ENCODE measurements at regions not wholly inside any gene's neighbourhood (a gene's known extent, or its start where the extent isn't known, plus 50 kb on each side); places are given as distances from the start of the nearest gene placed in this dataset.

- H3K9me2 ChIP-seq (ENCODE audit: insufficient read depth), result no peaks in the 10 kb centered on the region
- intact Hi-C loops (cut with micrococcal nuclease; ENCODE audit: unreplicated experiment), result no loop called here
- H3K79me2 ChIP-seq (ENCODE audit: low read depth), result no peaks in the 10 kb centered on the region
- no peak overlapping the region for H3K4me2 ChIP-seq
- H3K27ac ChIP-seq, result no peak overlapping the region
- H3K4me1 ChIP-seq (replicated peaks; ENCODE audit: insufficient read depth), result no peaks in the 10 kb centered on the region
- BruUV-seq (replicated peaks), result no TSS peak
- no peak overlapping the region for H3K4me3 ChIP-seq
- 0 out of 2 replicates have a peak, but pooled peaks cover 2% of the 10 kb centered on the region for H4K20me1 ChIP-seq (ENCODE audit: insufficient read depth)
- no peaks in the 10 kb centered on the region for H3K36me3 ChIP-seq (ENCODE audit: low read depth)
- no peaks in the 10 kb centered on the region for H3F3A ChIP-seq (ENCODE audit: insufficient read depth, low read depth)
- TF ChIP-seq, protein P1, sequence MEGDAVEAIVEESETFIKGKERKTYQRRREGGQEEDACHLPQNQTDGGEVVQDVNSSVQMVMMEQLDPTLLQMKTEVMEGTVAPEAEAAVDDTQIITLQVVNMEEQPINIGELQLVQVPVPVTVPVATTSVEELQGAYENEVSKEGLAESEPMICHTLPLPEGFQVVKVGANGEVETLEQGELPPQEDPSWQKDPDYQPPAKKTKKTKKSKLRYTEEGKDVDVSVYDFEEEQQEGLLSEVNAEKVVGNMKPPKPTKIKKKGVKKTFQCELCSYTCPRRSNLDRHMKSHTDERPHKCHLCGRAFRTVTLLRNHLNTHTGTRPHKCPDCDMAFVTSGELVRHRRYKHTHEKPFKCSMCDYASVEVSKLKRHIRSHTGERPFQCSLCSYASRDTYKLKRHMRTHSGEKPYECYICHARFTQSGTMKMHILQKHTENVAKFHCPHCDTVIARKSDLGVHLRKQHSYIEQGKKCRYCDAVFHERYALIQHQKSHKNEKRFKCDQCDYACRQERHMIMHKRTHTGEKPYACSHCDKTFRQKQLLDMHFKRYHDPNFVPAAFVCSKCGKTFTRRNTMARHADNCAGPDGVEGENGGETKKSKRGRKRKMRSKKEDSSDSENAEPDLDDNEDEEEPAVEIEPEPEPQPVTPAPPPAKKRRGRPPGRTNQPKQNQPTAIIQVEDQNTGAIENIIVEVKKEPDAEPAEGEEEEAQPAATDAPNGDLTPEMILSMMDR (conservative IDR thresholded peaks at IDR 0.05), result no peak
- TF ChIP-seq EZH2 (IDR thresholded peaks at IDR 0.05; ENCODE audit: low read depth), result no peak
- H2AFZ ChIP-seq, result no peak overlapping the region
- no peaks in the 10 kb centered on the region for H3K9me3 ChIP-seq (ENCODE audit: insufficient read depth, low read depth)
- H3K27me3 ChIP-seq (ENCODE audit: insufficient read depth, low read depth), result peaks cover 98% of the 10 kb centered on the region
- DNase-seq, result no peak
- CTCF ChIA-PET, result no interaction called here
- POLR2A ChIA-PET (ENCODE audit: unreplicated experiment), result no interaction called here
Measured at GRCh38 chr5:175596761-175597189, 61.1 kb upstream of the HRH2 start.

DNA sequence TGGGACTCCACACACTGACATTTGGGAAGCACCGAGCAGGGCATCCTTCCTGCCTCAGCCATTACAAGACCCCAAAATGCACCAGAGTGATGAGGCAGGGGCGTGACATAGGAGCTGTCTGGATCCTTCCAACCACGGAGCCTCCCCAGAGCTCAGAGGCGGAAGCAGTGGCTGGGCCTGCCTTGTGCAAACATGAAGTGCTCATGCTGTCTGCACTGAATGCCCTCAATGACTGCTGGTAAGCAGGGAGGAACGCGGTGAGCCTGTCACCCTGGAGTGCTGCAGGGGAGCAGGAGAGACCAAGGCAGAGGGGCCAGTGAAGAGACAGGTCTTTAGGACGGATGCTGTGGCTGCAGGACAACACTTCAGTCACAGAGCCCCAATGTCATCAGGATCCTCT, 60.2 kb upstream of the HRH2 start:
- TF ChIP-seq, protein P1 (conservative IDR thresholded peaks at IDR 0.05), result no peak
- no peak for TF ChIP-seq EZH2 (IDR thresholded peaks at IDR 0.05; ENCODE audit: low read depth)
- Histone ChIP-seq H3K4me2 (no peak overlapping the region), H3K4me3 (no peak overlapping the region), H3K27ac (no peak overlapping the region), H3K79me2 (ENCODE audit: low read depth) (no peaks in the 10 kb centered on the region), H3K9me3 (ENCODE audit: insufficient read depth, low read depth) (no peaks in the 10 kb centered on the region), H4K20me1 (ENCODE audit: insufficient read depth) (0 out of 2 replicates have a peak, but pooled peaks cover 2% of the 10 kb centered on the region), H3K4me1 (replicated peaks; ENCODE audit: insufficient read depth) (no peaks in the 10 kb centered on the region), H3K27me3 (ENCODE audit: insufficient read depth, low read depth) (peaks cover 98% of the 10 kb centered on the region), H3F3A (ENCODE audit: insufficient read depth, low read depth) (no peaks in the 10 kb centered on the region), H2AFZ (no peak overlapping the region), H3K9me2 (ENCODE audit: insufficient read depth) (no peaks in the 10 kb centered on the region), H3K36me3 (ENCODE audit: low read depth) (no peaks in the 10 kb centered on the region)
- no peak for DNase-seq
- no TSS peak for BruUV-seq (replicated peaks)
- ChIA-PET CTCF (no interaction called here), POLR2A (ENCODE audit: unreplicated experiment) (no interaction called here)
- intact Hi-C loops (cut with micrococcal nuclease; ENCODE audit: unreplicated experiment), result no loop called here

- Histone ChIP-seq H3K4me1 (replicated peaks; ENCODE audit: insufficient read depth) (no peaks in the 10 kb centered on the region), H3K9me3 (ENCODE audit: insufficient read depth, low read depth) (no peaks in the 10 kb centered on the region), H3K4me3 (no peak overlapping the region), H3K36me3 (ENCODE audit: low read depth) (no peaks in the 10 kb centered on the region), H4K20me1 (ENCODE audit: insufficient read depth) (0 out of 2 replicates have a peak, but pooled peaks cover 2% of the 10 kb centered on the region), H2AFZ (no peak overlapping the region), H3K4me2 (no peak overlapping the region), H3F3A (ENCODE audit: insufficient read depth, low read depth) (no peaks in the 10 kb centered on the region), H3K27ac (no peak overlapping the region), H3K9me2 (ENCODE audit: insufficient read depth) (no peaks in the 10 kb centered on the region), H3K27me3 (ENCODE audit: insufficient read depth, low read depth) (peaks cover 98% of the 10 kb centered on the region), H3K79me2 (ENCODE audit: low read depth) (no peaks in the 10 kb centered on the region)
- ChIA-PET CTCF (no interaction called here), POLR2A (ENCODE audit: unreplicated experiment) (no interaction called here)
- DNase-seq, result no peak
- intact Hi-C loops (cut with micrococcal nuclease; ENCODE audit: unreplicated experiment), result no loop called here
- TF ChIP-seq, protein P1 (conservative IDR thresholded peaks at IDR 0.05), result no peak
- no peak for TF ChIP-seq EZH2 (IDR thresholded peaks at IDR 0.05; ENCODE audit: low read depth)
- no TSS peak for BruUV-seq (replicated peaks)
Measured at GRCh38 chr5:175598774-175599173, 59.1 kb upstream of the HRH2 start.

All from PC-9 (cell line).